OCI-LY3 (cell line): ENCODE measurements at regions not wholly inside any gene's neighbourhood (a gene's known extent, or its start where the extent isn't known, plus 50 kb on each side); places are given as distances from the start of the nearest gene placed in this dataset.

Experiments
- EZH2phosphoT487 ChIP-seq: fragments of 200-600 bp; shearing (Covaris generic); IDR thresholded peaks from 2 replicates; pipeline ENCODE4 v1.6.1; 2018; ENCODE audit warnings: antibody characterized with exemption, mixed run types, low read depth
- TF ChIP-seq, protein P1 (sequence below): fragments of 200-600, 300-600 bp; sonication (generic); IDR thresholded peaks from 2 replicates; pipeline ENCODE4 v1.5.1; 2014; ENCODE audit warnings: antibody characterized with exemption, low read length, low read depth

DNA sequence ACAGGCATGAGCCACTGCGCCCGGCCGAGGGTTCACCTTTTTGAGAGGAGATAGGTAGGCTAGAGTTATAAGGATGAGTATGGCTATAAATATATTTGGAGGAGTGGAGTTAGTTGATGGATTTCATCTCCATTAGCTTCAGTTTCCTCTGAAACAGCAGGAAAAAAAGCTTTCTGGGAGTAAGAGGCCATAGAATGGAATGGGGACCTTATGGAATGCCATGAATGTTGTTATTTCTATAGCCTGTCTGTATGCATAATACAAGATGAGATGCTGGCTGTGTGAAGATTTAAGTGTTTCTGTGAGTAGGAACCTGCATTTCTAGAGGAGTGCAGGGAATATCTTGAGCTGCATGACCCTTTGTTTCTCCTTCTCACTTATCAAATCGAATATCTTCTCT, 114.9 kb upstream of the ARX start:
- TF ChIP-seq, protein P1, sequence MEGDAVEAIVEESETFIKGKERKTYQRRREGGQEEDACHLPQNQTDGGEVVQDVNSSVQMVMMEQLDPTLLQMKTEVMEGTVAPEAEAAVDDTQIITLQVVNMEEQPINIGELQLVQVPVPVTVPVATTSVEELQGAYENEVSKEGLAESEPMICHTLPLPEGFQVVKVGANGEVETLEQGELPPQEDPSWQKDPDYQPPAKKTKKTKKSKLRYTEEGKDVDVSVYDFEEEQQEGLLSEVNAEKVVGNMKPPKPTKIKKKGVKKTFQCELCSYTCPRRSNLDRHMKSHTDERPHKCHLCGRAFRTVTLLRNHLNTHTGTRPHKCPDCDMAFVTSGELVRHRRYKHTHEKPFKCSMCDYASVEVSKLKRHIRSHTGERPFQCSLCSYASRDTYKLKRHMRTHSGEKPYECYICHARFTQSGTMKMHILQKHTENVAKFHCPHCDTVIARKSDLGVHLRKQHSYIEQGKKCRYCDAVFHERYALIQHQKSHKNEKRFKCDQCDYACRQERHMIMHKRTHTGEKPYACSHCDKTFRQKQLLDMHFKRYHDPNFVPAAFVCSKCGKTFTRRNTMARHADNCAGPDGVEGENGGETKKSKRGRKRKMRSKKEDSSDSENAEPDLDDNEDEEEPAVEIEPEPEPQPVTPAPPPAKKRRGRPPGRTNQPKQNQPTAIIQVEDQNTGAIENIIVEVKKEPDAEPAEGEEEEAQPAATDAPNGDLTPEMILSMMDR, result no peak
- no peak for TF ChIP-seq EZH2phosphoT487
